ENCODE measurements at regions not wholly inside any gene's neighbourhood (a gene's known extent, or its start where the extent isn't known, plus 50 kb on each side); places are given as distances from the start of the nearest gene placed in this dataset.
"Not testable (repeated sequence)": the region's sequence is repeated elsewhere in the genome, so short reads cannot be mapped to it uniquely, and the experiment has no call there.

DNA sequence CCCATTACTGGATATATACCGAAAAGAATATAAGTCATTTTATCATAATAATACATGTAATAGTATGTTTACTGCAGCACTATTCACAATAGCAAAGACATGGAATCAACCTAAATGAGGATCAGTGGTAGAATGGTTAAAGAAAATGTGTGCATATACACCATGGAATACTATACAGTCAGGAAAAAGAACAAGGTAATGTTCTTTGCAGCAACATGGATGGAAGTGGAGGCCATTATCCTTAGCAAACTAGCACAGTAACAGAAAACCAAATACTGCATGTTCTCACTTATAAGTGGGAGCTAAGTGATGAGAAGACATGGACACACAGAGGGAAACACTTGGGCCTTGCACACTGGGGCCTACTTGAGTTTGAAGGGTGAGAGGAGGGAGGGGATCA, 207.4 kb upstream of the APOOL start:
- Histone ChIP-seq H3K27me3 (ENCODE audit: insufficient read depth, low read length) (no peaks in the 10 kb centered on the region), H3K4me2 (ENCODE audit: low read length) (no peak overlapping the region), H2AFZ (ENCODE audit: low read depth, low read length) (no peak overlapping the region), H3K9ac (ENCODE audit: low read length) (no peak overlapping the region), H3K27ac (ENCODE audit: low read depth, low read length) (no peak overlapping the region), H4K20me1 (ENCODE audit: insufficient read depth, low read length) (no peaks in the 10 kb centered on the region), H3K4me3 (ENCODE audit: insufficient read depth, low read depth, low read length) (no peak overlapping the region), H3K79me2 (ENCODE audit: insufficient read depth, low read length) (no peaks in the 10 kb centered on the region), H3K36me3 (ENCODE audit: insufficient read depth, low read length) (no peaks in the 10 kb centered on the region), H3K4me1 (ENCODE audit: insufficient read depth, low read length) (no peaks in the 10 kb centered on the region), H3K9me3 (ENCODE audit: insufficient read depth, low read depth, low read length) (no peaks in the 10 kb centered on the region)
- Mint-ChIP-seq H3K36me3 (ENCODE audit: low read depth, unreplicated experiment) (no peaks in the 10 kb centered on the region), H3K4me1 (ENCODE audit: low read depth, unreplicated experiment) (no peaks in the 10 kb centered on the region), H3K27me3 (ENCODE audit: low read depth, unreplicated experiment) (no peaks in the 10 kb centered on the region), H3K27ac (ENCODE audit: unreplicated experiment) (no peak overlapping the region), H3K9me3 (ENCODE audit: unreplicated experiment) (no peaks in the 10 kb centered on the region), H3K4me3 (ENCODE audit: unreplicated experiment) (no peak overlapping the region)
- DNase-seq (ENCODE audit: low read depth) (no peak), FAIRE-seq (no peak)
- no peak for TF ChIP-seq EZH2 (IDR thresholded peaks at IDR 0.05; ENCODE audit: insufficient read depth, low read length)
- TF ChIP-seq, protein P1, sequence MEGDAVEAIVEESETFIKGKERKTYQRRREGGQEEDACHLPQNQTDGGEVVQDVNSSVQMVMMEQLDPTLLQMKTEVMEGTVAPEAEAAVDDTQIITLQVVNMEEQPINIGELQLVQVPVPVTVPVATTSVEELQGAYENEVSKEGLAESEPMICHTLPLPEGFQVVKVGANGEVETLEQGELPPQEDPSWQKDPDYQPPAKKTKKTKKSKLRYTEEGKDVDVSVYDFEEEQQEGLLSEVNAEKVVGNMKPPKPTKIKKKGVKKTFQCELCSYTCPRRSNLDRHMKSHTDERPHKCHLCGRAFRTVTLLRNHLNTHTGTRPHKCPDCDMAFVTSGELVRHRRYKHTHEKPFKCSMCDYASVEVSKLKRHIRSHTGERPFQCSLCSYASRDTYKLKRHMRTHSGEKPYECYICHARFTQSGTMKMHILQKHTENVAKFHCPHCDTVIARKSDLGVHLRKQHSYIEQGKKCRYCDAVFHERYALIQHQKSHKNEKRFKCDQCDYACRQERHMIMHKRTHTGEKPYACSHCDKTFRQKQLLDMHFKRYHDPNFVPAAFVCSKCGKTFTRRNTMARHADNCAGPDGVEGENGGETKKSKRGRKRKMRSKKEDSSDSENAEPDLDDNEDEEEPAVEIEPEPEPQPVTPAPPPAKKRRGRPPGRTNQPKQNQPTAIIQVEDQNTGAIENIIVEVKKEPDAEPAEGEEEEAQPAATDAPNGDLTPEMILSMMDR (IDR thresholded peaks at IDR 0.05; ENCODE audit: insufficient read depth, low read depth, low read length) = no peak

DNA sequence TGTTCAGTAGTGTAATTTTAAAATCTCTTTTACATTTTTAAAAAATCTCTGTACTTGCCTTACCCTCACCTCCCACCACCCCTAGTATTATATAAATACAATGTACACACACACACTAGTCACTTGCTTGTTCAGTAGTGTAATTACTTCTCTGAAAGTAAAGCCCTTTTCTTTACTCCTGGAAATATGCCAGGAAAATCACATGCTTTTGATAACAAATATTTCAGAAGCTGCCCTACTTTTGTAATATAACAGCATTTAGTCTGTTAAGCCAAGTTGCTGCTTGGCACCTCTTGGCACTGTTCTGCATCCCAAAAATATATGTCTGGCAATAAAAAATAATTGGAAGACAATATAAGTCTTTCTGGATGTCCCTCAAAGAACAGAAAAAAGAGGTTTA, 172.8 kb upstream of the APOOL start:
- FAIRE-seq = peak; percentile 66

DNA sequence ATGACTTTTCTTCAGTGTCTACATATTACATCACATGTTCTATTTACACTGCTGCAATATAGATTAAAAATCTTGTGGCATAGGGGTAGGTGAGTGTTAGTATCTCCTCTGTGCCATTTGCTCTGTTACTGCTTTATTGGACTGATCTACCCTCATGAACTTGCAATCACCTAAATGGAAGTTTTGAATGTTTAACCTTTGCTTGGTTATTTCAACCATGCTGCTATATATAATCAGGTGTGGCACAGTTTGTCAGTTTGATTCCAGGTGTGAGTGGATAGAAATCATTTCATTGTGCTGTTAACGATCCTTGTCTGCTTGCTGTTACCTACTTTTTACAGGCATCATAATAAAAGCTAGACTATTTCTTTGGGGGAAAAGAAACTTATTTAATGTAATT, 157.1 kb upstream of the APOOL start:
- H3K9me3 Mint-ChIP-seq (ENCODE audit: unreplicated experiment); FAIRE-seq: not testable (repeated sequence)

More for the DNA sequence above, 172.8 kb upstream of the APOOL start:
- H3K4me1 ChIP-seq (ENCODE audit: insufficient read depth, low read length) = no peaks in the 10 kb centered on the region
- H3K4me1 Mint-ChIP-seq (ENCODE audit: low read depth, unreplicated experiment) = no peaks in the 10 kb centered on the region
- no peak for DNase-seq (ENCODE audit: low read depth)
- H3K9me3 ChIP-seq (ENCODE audit: insufficient read depth, low read depth, low read length) = no peaks in the 10 kb centered on the region
- H3K4me3 ChIP-seq (ENCODE audit: insufficient read depth, low read depth, low read length) = no peak overlapping the region
- no peak overlapping the region for H2AFZ ChIP-seq (ENCODE audit: low read depth, low read length)
- H3K4me3 Mint-ChIP-seq (ENCODE audit: unreplicated experiment) = no peak overlapping the region
- H4K20me1 ChIP-seq (ENCODE audit: insufficient read depth, low read length) = no peaks in the 10 kb centered on the region
- H3K27me3 ChIP-seq (ENCODE audit: insufficient read depth, low read length) = no peaks in the 10 kb centered on the region
- H3K27ac Mint-ChIP-seq (ENCODE audit: unreplicated experiment) = no peak overlapping the region
- H3K27ac ChIP-seq (ENCODE audit: low read depth, low read length) = no peak overlapping the region
- no peaks in the 10 kb centered on the region for H3K9me3 Mint-ChIP-seq (ENCODE audit: unreplicated experiment)
- no peaks in the 10 kb centered on the region for H3K27me3 Mint-ChIP-seq (ENCODE audit: low read depth, unreplicated experiment)
- no peak overlapping the region for H3K4me2 ChIP-seq (ENCODE audit: low read length)
- no peak overlapping the region for H3K9ac ChIP-seq (ENCODE audit: low read length)
- no peaks in the 10 kb centered on the region for H3K79me2 ChIP-seq (ENCODE audit: insufficient read depth, low read length)
- H3K36me3 ChIP-seq (ENCODE audit: insufficient read depth, low read length) = no peaks in the 10 kb centered on the region
- TF ChIP-seq, protein P1 (IDR thresholded peaks at IDR 0.05; ENCODE audit: insufficient read depth, low read depth, low read length) = no peak
- TF ChIP-seq EZH2 (IDR thresholded peaks at IDR 0.05; ENCODE audit: insufficient read depth, low read length) = no peak
- no peaks in the 10 kb centered on the region for H3K36me3 Mint-ChIP-seq (ENCODE audit: low read depth, unreplicated experiment)

DNA sequence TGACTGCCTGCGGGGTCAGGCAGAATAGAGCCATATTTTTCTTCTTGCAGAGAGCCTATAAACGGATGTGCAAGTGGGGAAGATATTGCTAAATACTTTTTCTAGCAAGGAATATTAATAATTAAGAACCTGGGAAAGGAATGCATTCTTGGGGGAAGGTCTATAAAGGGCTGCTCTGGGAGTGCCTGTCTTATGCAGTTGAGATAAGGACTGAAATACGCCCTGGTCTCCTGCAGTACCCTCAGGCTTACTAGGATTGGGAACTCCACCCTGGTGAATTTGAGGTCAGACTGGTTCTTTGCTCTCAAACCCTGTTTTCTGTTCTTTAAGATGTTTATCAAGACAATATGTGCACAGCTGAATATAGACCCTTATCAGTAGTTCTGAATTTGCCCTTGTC, 152.5 kb upstream of the APOOL start:
- H3K27me3 Mint-ChIP-seq (ENCODE audit: low read depth, unreplicated experiment); H3K36me3 ChIP-seq (ENCODE audit: insufficient read depth, low read length); H3K4me3 Mint-ChIP-seq (ENCODE audit: unreplicated experiment); H3K79me2 ChIP-seq (ENCODE audit: insufficient read depth, low read length); H2AFZ ChIP-seq (ENCODE audit: low read depth, low read length); H3K4me2 ChIP-seq (ENCODE audit: low read length); H3K4me3 ChIP-seq (ENCODE audit: insufficient read depth, low read depth, low read length); H4K20me1 ChIP-seq (ENCODE audit: insufficient read depth, low read length); H3K9me3 ChIP-seq (ENCODE audit: insufficient read depth, low read depth, low read length); H3K27me3 ChIP-seq (ENCODE audit: insufficient read depth, low read length); H3K27ac ChIP-seq (ENCODE audit: low read depth, low read length); H3K4me1 ChIP-seq (ENCODE audit: insufficient read depth, low read length); H3K9ac ChIP-seq (ENCODE audit: low read length); FAIRE-seq; H3K4me1 Mint-ChIP-seq (ENCODE audit: low read depth, unreplicated experiment); H3K27ac Mint-ChIP-seq (ENCODE audit: unreplicated experiment); H3K36me3 Mint-ChIP-seq (ENCODE audit: low read depth, unreplicated experiment); H3K9me3 Mint-ChIP-seq (ENCODE audit: unreplicated experiment); DNase-seq (ENCODE audit: low read depth): not testable (repeated sequence)

More for the DNA sequence above, 157.1 kb upstream of the APOOL start:
- H3K27me3 Mint-ChIP-seq (ENCODE audit: low read depth, unreplicated experiment); H3K27ac ChIP-seq (ENCODE audit: low read depth, low read length); H3K4me3 ChIP-seq (ENCODE audit: insufficient read depth, low read depth, low read length); H3K27ac Mint-ChIP-seq (ENCODE audit: unreplicated experiment); H3K27me3 ChIP-seq (ENCODE audit: insufficient read depth, low read length); H2AFZ ChIP-seq (ENCODE audit: low read depth, low read length); H3K79me2 ChIP-seq (ENCODE audit: insufficient read depth, low read length); H4K20me1 ChIP-seq (ENCODE audit: insufficient read depth, low read length); DNase-seq (ENCODE audit: low read depth); H3K36me3 Mint-ChIP-seq (ENCODE audit: low read depth, unreplicated experiment); H3K9me3 ChIP-seq (ENCODE audit: insufficient read depth, low read depth, low read length); H3K4me3 Mint-ChIP-seq (ENCODE audit: unreplicated experiment); H3K4me1 Mint-ChIP-seq (ENCODE audit: low read depth, unreplicated experiment); H3K36me3 ChIP-seq (ENCODE audit: insufficient read depth, low read length); H3K9ac ChIP-seq (ENCODE audit: low read length); H3K4me2 ChIP-seq (ENCODE audit: low read length); H3K4me1 ChIP-seq (ENCODE audit: insufficient read depth, low read length): not testable (repeated sequence)

DNA sequence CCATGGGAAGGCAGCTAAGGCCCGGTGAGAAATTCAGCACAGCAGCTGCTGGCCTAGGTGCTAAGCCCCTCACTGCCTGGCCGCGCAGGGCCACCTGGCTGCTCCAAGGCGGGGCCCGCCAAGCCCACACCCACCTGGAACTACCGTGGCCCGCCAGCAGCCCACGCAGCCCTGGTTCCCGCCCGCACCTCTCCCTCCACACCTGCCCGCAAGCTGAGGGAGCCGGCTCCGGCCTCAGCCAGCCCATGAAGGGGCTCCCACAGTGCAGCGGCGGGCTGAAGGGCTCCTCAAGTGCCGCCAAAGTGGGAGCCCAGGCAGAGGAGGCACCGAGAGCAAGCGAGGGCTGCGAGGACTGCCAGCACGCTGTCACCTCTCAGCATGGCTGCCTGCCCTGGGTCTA, 146.9 kb upstream of the APOOL start:
- not testable (repeated sequence) for H3K9ac ChIP-seq (ENCODE audit: low read length); H2AFZ ChIP-seq (ENCODE audit: low read depth, low read length); H3K4me1 ChIP-seq (ENCODE audit: insufficient read depth, low read length); H3K36me3 ChIP-seq (ENCODE audit: insufficient read depth, low read length); H3K36me3 Mint-ChIP-seq (ENCODE audit: low read depth, unreplicated experiment); H3K27me3 Mint-ChIP-seq (ENCODE audit: low read depth, unreplicated experiment); H3K9me3 ChIP-seq (ENCODE audit: insufficient read depth, low read depth, low read length); H3K4me3 Mint-ChIP-seq (ENCODE audit: unreplicated experiment); H3K27me3 ChIP-seq (ENCODE audit: insufficient read depth, low read length); H3K27ac Mint-ChIP-seq (ENCODE audit: unreplicated experiment); H3K4me3 ChIP-seq (ENCODE audit: insufficient read depth, low read depth, low read length); H3K79me2 ChIP-seq (ENCODE audit: insufficient read depth, low read length); H3K4me2 ChIP-seq (ENCODE audit: low read length); DNase-seq (ENCODE audit: low read depth); H3K4me1 Mint-ChIP-seq (ENCODE audit: low read depth, unreplicated experiment); H3K9me3 Mint-ChIP-seq (ENCODE audit: unreplicated experiment); FAIRE-seq; H3K27ac ChIP-seq (ENCODE audit: low read depth, low read length); H4K20me1 ChIP-seq (ENCODE audit: insufficient read depth, low read length)

Data from astrocyte (in vitro differentiated cells and primary cell).